ENCODE measurements at regions not wholly inside any gene's neighbourhood (a gene's known extent, or its start where the extent isn't known, plus 50 kb on each side); places are given as distances from the start of the nearest gene placed in this dataset.

- Histone ChIP-seq H2AFZ (ENCODE audit: low read length) (no peak overlapping the region), H3K36me3 (replicated peaks; ENCODE audit: insufficient read depth, low read length) (no peaks in the 10 kb centered on the region), H3K79me2 (ENCODE audit: low read length) (no peaks in the 10 kb centered on the region), H3K27ac (ENCODE audit: low read length) (no peak overlapping the region), H3K9ac (ENCODE audit: low read length) (no peak overlapping the region), H4K20me1 (ENCODE audit: insufficient read depth, low read length) (no peaks in the 10 kb centered on the region), H3F3A (ENCODE audit: insufficient read depth, low read length) (no peaks in the 10 kb centered on the region), H3K4me1 (ENCODE audit: low read length) (no peaks in the 10 kb centered on the region), H3K4me2 (ENCODE audit: low read depth, low read length) (no peak overlapping the region), H3K9me2 (replicated peaks; ENCODE audit: insufficient read depth, low read length) (no peaks in the 10 kb centered on the region), H3K27me3 (replicated peaks; ENCODE audit: insufficient read depth, low read length) (no peaks in the 10 kb centered on the region), H3K4me3 (ENCODE audit: low read length) (no peak overlapping the region), H3K9me3 (replicated peaks; ENCODE audit: insufficient read depth, low read length) (no peaks in the 10 kb centered on the region; the same call in 1 of the 2 replicates)
- TF ChIP-seq CTCF (IDR thresholded peaks at IDR 0.05; ENCODE audit: low read length) (no peak), EZH2 (optimal IDR thresholded peaks at IDR 0.05; ENCODE audit: low read depth, low read length) (no peak), EZH2phosphoT487 (IDR thresholded peaks at IDR 0.05; ENCODE audit: low read length) (no peak)
- no peak for DNase-seq
These were observed 235.6 kb upstream of the FMN2 start for GRCh38 chr1:239856067-239856466.

- H3K27ac ChIP-seq (ENCODE audit: low read length): no peak overlapping the region
These were observed 234.8 kb upstream of the FMN2 start for GRCh38 chr1:239856924-239857323.

GRCh38 chr1:239858057-239858456 lies 233.6 kb upstream of the FMN2 start:
- TF ChIP-seq CTCF (IDR thresholded peaks at IDR 0.05; ENCODE audit: low read length): no peak
- no peak for TF ChIP-seq EZH2phosphoT487 (IDR thresholded peaks at IDR 0.05; ENCODE audit: low read length)
- no peak for TF ChIP-seq EZH2 (optimal IDR thresholded peaks at IDR 0.05; ENCODE audit: low read depth, low read length)
- Histone ChIP-seq H2AFZ (ENCODE audit: low read length) (no peak overlapping the region), H3K4me3 (ENCODE audit: low read length) (no peak overlapping the region)

More at GRCh38 chr1:239856924-239857323, 234.8 kb upstream of the FMN2 start:
- Histone ChIP-seq H3K9me2 (replicated peaks; ENCODE audit: insufficient read depth, low read length) (no peaks in the 10 kb centered on the region), H4K20me1 (ENCODE audit: insufficient read depth, low read length) (no peaks in the 10 kb centered on the region), H3K79me2 (ENCODE audit: low read length) (no peaks in the 10 kb centered on the region), H3K4me2 (ENCODE audit: low read depth, low read length) (no peak overlapping the region), H3K36me3 (replicated peaks; ENCODE audit: insufficient read depth, low read length) (no peaks in the 10 kb centered on the region), H3K4me3 (ENCODE audit: low read length) (no peak overlapping the region), H2AFZ (ENCODE audit: low read length) (no peak overlapping the region), H3K4me1 (ENCODE audit: low read length) (no peaks in the 10 kb centered on the region), H3K9ac (ENCODE audit: low read length) (no peak overlapping the region), H3K9me3 (replicated peaks; ENCODE audit: insufficient read depth, low read length) (no peaks in the 10 kb centered on the region; the same call in 1 of the 2 replicates), H3F3A (ENCODE audit: insufficient read depth, low read length) (no peaks in the 10 kb centered on the region), H3K27me3 (replicated peaks; ENCODE audit: insufficient read depth, low read length) (no peaks in the 10 kb centered on the region)
- no peak for DNase-seq
- TF ChIP-seq CTCF (IDR thresholded peaks at IDR 0.05; ENCODE audit: low read length) (no peak), EZH2 (optimal IDR thresholded peaks at IDR 0.05; ENCODE audit: low read depth, low read length) (no peak), EZH2phosphoT487 (IDR thresholded peaks at IDR 0.05; ENCODE audit: low read length) (no peak)

More at GRCh38 chr1:239858057-239858456, 233.6 kb upstream of the FMN2 start:
- Histone ChIP-seq H3F3A (ENCODE audit: insufficient read depth, low read length) (no peaks in the 10 kb centered on the region), H3K4me2 (ENCODE audit: low read depth, low read length) (no peak overlapping the region), H3K9me3 (replicated peaks; ENCODE audit: insufficient read depth, low read length) (no peaks in the 10 kb centered on the region; the same call in 1 of the 2 replicates), H3K9me2 (replicated peaks; ENCODE audit: insufficient read depth, low read length) (no peaks in the 10 kb centered on the region), H4K20me1 (ENCODE audit: insufficient read depth, low read length) (no peaks in the 10 kb centered on the region), H3K27ac (ENCODE audit: low read length) (no peak overlapping the region), H3K36me3 (replicated peaks; ENCODE audit: insufficient read depth, low read length) (no peaks in the 10 kb centered on the region), H3K27me3 (replicated peaks; ENCODE audit: insufficient read depth, low read length) (no peaks in the 10 kb centered on the region), H3K4me1 (ENCODE audit: low read length) (no peaks in the 10 kb centered on the region), H3K9ac (ENCODE audit: low read length) (no peak overlapping the region), H3K79me2 (ENCODE audit: low read length) (no peaks in the 10 kb centered on the region)
- no peak for DNase-seq
